Transverse colon (tissue), 3 donors: ENCODE measurements at regions not wholly inside any gene's neighbourhood (a gene's known extent, or its start where the extent isn't known, plus 50 kb on each side); places are given as distances from the start of the nearest gene placed in this dataset.

Source experiments
- POLR2A ChIP-seq: fragments of 450-650 bp; IDR thresholded peaks from one replicate; pipeline ENCODE4 v1.6.1; 2016; ENCODE audit warnings: antibody characterized with exemption, mild to moderate bottlenecking, moderate library complexity
- POLR2AphosphoS5 ChIP-seq, 3 donors: sonication (generic); formaldehyde crosslinking; IDR thresholded peaks; one replicate each; pipeline ENCODE4 v1.6.1; 2016; ENCODE audit warnings: antibody characterized with exemption in 3 of 3

DNA sequence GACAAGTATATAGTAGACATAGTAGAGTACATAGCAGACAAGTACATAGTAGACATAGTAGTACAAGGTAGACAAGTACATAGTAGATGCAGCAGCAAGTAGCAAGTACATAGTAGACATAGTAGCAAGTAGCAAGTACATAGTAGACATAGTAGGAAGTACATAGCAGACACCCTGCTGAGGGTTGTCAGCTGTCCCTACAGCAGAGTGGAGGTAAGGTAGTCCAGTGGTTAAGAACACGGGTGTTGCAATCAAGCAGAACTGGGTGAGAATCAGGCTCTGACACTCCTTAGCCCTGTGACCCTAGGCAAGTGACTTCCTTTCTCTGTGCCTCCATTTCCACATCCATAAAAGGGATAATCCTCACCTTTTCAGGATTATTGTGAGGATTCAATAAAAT lies 94.7 kb downstream of the NOG start:
- TF ChIP-seq POLR2A (no peak), POLR2AphosphoS5 (IDR thresholded peaks at IDR 0.05) (no peak)
